PC-9 (cell line): ENCODE measurements at regions not wholly inside any gene's neighbourhood (a gene's known extent, or its start where the extent isn't known, plus 50 kb on each side); places are given as distances from the start of the nearest gene placed in this dataset.

Experiments
- CTCF ChIP-seq: fragments of 200-600 bp; sonication (generic); conservative IDR thresholded peaks from 2 replicates; pipeline ENCODE4 v1.6.1; 2017; ENCODE audit warnings: mixed run types, antibody characterized with exemption, mild to moderate bottlenecking, moderate library complexity
- EZH2 ChIP-seq: fragments of 200-600 bp; sonication (generic); IDR thresholded peaks from 2 replicates; pipeline ENCODE4 v1.8.0; 2017; ENCODE audit warnings: antibody characterized with exemption, low read depth

- TF ChIP-seq CTCF = no peak
- no peak for TF ChIP-seq EZH2
Observed at GRCh38 chr1:93783876-93784275, 95.1 kb downstream of the DNTTIP2 start.
